HG02970 (cell line): ENCODE measurements at regions not wholly inside any gene's neighbourhood (a gene's known extent, or its start where the extent isn't known, plus 50 kb on each side); places are given as distances from the start of the nearest gene placed in this dataset.
"Not testable (repeated sequence)": the region's sequence is repeated elsewhere in the genome, so short reads cannot be mapped to it uniquely, and the experiment has no call there.

Experiments
- ATAC-seq: cut with Tn5 transposase; IDR thresholded peaks from one replicate; pipeline ENCODE4 v1.9.1; 2021; ENCODE audit warnings: mild to moderate bottlenecking, moderate library complexity, moderate number of reproducible peaks; ENCODE audit not compliant: unreplicated experiment, low FRiP score

DNA sequence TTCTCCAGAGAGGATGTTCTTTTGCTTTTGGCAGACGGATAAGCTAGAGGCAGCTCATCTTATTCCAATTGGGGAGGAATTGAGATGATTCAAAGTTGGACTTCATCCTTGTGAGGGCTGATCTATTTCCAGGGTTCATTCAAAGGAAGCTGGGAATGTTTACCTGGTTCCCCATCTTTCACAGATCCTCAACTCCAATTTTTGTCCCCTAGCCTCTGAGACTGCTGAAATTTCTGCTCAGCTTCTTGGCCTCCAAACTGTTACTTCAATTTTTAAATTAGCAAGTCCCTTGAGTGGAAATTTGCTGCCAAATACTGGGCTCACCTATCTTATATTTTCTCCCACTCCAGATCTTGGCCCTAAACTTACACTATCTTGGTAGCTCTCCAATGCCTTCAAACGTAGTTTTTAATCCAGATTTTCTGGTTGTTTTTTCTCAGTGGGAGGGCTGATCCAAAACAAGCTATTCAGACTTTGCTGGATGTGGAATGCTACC, 93.9 kb upstream of the NEK6 start:
- ATAC-seq: no peak

DNA sequence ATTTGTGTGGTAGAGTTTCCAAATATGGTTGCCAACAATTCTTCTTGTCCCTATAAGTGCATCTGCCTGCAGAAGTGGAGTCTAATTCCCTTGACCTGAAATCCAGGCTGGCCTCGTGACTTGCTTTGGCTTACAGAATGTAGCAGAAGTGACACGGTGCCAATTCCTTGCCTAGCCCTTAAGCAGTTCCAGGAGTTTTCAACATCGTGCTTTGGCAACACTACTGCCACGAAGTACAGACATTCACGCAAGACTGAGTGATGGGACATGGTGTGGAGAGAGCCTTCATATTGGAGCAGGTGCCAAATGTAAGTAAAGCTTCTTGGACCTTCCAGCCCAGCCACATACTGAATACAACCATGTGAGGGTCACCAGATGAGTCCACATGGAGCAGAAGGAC, 92.9 kb upstream of the NEK6 start:
- ATAC-seq: no peak

DNA sequence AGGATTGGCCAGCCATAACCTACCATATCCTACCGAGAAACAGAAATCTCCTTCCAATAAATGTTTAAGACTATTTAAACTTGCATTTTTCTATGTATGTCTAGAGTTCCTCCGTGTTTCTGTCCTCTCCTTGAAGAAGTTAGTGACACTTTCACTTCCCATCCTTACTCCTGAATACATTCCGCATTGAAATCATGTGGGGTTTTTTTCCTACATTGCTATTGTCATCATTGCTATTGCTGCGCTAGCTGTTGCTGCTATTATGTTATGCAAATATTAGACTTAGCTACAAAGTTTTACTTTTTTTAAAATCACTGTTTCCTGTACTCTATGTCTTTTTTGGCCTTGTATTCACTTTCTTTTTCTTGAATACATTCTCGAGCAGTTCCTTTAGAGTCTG, 83.3 kb upstream of the NEK6 start:
- ATAC-seq: no peak

DNA sequence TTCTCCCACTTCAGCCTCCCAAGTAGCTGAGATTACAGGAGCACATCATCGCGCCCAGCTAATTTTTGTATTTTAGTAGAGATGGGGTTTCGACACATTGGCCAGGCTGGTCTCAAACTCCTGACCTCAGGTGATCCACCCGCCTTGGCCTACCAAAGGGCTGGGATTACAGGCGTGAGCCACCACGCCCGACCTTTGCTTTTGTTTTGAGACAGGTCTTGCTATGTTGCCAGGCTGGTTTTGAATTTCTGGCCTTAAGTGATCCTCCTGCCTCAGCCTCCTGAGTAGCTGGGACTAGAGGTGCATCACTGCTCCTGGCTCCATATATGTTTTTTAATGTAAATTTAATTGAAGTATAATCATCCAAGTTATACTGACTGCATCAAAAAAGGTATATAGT, 80.2 kb upstream of the NEK6 start:
- not testable (repeated sequence) for ATAC-seq

DNA sequence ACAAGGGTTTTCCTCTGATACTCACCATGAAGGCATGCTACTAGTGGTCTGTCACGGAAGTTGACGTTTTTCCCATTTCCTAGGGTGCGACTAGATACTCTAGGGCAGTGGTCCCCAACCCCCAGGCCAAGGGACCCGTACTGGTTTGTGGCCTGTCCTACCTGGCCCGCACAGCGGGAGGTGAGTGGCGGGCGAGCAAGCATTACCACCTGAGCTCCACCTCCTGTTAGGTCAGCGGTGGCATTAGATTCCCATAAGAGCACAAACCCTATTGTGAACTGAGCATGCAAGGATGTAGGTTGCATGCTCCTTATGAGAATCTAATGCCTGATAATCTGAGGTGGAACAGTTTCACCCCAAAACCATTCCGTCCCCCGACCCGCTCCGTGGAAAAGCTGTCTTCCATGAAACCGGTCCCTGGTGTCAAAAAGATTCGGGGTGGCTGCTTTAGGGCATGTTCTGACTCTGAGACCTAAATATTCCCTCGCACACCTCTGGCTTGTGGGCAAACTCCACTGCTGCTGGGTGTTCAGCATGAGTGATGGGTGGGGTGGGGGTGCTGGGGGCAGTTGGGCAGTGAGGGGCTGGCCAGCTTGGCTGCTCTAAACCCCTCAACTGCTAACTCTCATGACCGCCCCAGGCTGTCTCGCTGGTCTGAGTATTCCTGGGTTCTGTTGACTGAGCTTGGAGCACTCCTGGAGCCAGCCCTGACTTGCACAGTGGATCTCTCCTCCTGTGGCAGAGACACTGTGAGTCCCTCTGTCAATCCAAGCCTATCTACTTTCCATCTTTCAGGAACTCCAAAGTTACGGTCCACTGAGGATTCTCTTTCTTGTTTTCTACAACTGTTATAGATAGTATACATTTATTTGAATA, 78.3 kb upstream of the NEK6 start:
- no peak for ATAC-seq

DNA sequence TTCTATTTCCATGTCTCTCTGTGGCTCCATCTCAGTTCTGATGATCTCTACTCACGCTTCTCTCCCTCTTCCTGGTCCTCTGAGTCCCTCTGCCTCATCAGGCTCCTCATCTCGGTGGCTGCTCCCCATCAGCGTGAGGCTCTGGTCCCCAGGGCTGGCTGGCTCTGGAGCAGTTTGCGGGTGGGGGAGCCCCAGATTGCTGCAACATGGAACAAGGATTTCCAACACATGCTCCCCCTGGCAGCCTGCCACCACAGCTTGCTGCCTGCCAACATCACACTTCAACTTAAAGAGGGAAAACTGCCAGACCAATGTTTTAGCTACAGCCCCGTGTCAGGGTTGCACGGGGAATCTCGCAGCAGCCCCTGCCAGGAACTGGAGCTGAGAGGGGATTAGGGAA, 77.2 kb upstream of the NEK6 start:
- ATAC-seq: no peak

DNA sequence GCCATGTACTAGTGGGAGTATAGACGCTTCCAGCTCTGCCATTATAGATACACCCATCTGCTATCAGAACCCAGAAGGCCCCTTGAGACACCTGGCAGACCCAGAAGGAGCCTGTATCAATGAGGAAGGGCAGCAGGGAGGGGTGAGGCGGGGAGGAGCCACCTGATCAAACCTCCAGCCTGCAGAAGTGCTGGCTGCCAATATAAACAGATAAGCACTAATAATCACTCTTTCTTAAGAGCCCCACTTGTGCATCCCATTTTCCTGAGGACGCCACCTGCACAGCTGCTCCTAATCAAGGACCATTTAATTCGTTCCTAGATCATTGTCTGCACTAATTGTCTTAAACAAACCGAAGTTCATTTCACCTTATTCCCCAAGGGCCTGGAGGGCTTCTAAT, 75.0 kb upstream of the NEK6 start:
- ATAC-seq: no peak

DNA sequence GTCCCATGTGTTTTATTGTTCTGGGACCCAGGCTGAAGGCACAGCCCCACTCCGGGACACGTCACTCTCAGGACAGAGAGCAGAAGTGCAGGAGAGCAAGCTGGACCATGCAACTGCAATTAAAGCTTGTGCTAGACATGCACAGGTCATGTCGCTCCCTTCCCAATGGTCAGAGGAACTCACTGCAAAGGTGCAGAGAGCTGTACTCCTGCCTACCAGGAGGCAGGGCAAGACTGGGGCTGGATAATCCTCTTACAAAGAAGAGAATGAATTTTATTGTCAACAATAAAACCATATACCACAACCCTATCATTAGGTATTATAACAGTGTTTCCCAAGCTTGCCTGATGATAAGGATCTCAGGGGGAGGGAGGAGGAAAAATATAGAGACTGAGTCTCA, 74.0 kb upstream of the NEK6 start:
- no peak for ATAC-seq

DNA sequence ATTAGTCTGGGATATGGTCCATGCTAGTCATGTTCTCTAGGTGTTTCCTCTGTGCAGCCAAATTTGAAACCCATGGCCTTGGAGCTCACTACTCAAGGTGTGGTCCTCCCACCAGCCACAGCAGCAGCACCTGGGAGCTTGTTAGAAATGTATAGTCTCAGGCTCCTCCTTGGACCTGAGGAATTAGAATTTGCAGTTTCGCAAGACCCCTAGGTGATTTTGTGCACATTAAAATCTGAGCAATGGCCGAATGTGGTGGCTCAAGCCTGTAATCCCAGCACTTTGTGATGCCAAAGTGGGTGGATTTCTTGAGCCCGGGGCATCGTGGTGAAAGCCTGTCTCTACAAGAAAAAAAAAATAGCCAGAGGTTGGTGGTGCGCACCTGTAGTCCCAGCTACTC, 72.3 kb upstream of the NEK6 start:
- ATAC-seq: no peak

DNA sequence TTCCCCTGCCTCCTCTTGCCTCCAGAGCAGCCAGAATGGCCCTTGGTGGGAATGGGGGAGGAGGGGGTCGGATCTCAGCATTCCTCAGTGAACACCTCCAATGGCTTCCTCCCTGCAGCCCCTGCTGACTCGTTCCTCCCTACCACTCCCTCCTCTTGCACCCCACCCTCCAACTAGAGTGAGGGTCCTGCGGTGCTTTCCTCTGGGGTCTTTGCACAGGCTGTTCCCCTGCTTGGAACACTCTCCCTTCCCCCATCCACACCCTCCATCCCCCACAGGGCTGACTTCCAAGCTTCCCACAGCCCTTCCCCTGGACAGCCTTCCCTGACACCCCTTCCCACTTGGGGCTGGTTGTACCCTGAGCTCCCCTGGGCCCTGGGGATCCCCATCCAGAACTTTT, 70.4 kb upstream of the NEK6 start:
- no peak for ATAC-seq

DNA sequence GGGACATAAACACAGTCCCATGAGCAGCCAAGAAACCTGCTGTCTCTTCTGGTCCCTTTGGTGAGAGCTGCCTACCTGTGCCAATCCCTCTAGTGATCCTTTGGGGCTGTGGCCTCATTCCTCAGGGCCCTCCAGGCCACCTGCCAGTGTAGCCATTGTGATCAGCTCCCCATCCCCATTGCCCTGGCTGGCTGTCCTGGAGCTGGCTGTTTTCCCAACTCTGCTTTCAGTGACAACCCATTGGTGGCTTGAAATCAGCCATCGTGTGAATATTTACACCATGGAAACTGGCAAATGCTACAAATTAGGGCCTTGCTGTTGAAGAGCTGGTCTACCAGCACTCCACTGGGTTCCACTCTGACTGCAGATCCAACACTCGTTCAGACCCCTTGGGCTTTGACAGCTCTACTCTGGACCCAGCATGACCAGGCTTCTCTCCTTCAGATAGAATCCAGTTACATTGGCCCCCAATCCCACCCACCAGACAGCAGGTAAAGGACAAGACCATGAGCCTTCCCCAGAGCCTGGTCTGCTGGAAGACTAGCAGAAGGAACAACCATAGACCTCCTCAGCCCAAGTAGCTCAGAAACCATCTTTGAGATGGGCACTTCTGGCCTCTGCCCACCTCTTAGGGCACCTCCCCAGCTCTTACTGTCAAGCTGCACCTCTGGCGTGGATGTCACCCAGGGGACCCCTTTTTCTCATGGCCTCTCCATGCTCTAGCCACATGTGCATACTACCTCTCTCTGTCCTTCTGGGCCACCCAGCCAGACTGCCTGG, 69.2 kb upstream of the NEK6 start:
- ATAC-seq: no peak

DNA sequence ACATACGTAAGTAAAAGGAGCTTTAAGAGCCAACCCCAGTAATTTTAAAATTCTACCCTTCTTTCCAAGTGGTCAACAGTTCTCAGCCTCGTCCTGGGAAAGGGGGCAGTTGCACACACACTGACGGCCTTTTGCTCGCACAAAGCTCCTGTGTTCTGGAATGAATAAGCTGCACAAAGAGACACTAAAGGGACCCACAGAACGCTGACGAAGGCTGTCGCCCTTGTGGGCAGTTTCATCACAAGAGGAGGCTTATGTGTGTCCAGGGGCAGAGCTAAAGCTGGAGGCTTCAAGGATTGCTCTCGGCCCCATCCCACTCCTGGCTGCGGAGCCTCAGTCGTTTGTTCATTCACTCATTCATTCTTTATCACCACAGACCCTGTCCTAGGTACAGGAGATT, 67.0 kb upstream of the NEK6 start:
- no peak for ATAC-seq

DNA sequence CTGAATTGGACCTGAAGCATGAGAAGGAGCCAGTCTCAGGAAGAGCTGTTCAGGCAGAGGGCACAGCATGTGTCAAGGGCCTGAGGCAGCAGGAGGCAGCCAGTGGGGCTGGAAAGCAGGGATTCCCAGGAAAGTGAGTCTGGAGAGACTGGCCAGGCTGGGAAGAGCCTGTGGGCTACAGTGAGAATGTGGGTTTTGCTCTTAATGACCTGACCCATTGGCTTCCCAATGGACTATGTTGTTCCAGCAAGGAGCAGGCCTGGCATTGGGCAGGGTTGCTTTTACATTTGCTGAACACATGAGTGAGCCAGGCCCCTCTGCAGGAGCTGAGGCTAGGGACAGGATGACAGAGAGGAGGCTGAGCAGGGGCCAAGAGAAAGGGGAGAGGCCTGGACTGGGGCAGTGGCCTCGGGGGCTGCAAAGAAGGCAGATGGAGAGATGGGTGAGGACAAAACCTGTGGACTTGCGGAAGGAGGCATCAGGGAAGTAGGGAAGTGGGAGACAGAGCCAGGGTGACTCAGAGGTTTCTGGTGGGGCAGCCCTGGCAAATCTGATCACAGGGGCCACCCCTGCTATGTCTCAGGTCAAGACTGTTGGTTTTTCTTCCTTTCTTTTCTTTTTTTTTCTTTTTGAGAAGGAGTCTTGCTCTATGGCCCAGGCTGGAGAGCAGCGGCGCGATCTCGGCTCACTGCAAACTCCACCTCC, 65.9 kb upstream of the NEK6 start:
- ATAC-seq: no peak

DNA sequence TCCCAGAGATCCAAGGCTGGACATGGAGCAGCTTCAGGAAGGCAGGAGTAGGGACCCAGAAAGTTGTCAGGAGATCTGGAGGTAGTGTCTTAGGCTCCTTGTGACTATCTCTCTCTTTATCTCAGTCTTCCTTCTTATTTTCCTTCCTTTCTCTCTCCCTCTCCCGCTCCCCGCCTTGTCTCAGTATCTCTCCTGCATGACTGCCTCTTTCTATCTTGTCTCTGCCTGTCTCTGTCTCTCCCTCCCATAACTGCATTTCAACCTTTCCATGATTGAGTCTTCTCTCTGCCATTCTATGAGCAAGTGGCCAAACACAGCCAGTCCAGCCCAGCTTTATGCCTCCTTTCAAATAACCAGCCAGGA, 61.0 kb upstream of the NEK6 start:
- no peak for ATAC-seq

DNA sequence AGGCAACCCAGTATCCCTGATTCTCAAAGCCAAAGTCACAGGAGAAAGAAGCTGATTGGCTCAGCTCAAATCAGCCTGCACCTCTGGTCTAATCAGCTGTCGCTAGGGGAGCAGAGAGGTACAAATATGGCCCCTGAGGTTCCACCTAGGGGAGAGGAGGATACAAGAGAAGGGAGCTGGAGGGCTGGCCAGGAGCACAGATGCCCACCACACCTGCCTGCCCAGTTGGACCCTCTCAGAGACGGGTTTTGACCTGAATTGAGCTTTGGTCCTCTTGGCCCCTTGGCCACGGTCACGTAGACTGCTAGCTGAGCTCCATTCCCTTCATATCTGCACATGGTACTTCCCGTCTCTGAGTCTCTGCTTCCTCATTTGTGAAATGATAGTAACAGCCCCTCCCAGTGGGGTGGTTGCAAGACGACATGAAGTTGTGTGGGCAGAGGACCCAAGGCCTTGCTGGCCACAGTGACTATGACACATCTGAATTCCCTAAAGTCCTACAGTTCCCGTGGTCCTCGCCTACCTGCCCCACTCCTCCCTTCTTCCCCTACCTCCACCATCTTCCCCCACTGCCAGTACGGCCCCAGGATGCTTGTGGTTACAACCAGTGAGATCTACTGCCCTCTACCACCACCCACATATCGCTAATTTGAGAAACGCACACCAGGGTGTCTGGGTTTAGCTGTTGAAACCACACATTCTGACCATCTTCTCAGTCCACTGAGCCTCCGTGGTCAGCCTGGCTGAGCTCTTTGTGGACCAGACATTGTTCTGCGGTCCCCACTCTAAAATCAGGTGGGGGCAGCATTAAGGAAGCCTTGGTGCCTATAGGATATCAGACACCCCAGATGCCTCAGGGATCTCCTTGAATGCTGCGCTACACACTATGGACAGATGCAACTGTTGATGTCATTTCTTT, 60.3 kb upstream of the NEK6 start:
- peak; percentile 36 for ATAC-seq

DNA sequence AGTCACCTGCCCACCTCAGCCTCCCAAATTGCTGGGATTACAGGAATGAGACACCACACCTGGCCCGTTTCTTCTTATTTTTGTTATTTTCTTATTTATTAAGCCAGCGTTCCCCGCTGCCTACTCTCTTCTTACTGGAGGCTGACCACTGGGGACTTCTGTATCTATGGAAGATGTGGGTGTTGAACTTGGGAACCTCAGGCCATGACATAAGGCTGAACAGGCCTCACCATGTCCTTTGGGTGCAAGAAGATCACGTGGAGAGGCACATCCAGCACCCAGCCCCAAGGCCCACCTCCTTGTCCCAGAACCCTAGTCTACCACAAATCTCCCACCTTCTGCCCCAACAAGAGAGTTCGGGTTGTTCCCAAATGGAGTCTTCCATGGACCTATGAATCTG, 59.4 kb upstream of the NEK6 start:
- ATAC-seq: no peak

DNA sequence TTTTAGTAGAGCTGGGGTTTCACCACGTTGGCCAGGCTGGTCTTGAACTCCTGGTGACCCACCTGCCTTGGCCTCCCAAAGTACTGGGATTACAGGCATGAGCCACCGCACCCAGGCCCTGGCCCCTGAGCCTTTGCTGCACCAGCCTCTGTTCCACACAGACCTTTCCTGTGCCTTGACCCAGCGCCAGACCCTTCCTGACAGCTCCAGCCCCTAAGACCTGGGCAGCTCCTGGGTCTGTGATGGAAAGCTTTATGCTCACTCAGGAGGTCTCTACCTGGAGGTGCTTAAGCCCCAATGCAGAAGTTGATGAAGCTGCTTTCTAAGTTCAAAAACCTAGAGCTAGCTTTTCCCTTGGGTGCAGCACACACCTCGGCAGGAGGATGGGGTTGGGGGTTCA, 58.8 kb upstream of the NEK6 start:
- no peak for ATAC-seq

DNA sequence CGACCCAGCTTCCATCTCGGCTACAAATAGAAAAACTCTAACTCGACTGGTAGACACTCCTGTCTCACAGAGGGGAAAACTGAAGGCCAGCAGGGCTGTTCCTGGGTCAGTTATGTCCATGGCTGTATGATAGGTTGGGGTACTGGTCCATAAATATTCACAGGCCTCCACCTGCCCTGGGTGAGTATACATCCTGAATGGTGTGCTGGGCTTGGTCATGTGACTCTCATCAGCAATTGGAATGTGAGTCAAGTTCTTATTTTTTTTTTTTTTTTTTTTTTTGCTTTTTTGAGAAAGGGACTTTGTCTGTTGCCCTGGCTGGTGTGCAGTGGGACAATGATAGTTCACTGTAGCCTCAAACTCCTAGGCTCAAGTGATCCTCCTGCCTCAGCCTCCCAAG, 58.3 kb upstream of the NEK6 start:
- ATAC-seq: no peak

DNA sequence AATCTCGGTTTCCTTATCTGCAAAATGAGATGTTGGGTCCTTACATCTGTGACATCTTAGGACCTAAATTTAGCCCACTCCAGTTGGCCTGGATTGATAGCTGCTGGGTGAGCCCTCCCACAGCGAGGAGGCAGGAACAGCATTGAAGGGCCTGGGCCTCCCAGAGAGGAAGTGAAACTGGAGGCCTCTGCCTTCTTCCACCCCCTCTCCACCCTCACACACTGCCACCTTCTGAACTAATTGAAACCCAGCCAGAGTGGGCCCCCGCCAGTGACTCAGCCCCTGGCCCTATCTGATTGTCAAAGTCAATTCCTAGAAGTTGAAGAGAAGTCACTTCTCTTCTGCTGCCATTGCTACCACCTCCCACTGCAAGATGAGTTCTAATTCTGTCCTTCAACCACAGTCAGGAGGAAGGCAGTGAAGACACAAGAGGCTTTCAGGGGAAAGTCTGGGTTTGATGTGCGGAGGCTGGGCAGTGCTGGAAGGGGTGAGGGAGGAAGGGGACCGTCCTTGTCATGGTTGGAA, 55.2 kb upstream of the NEK6 start:
- peak; percentile 85 for ATAC-seq
